Tibial nerve (tissue), 4 donors: ENCODE measurements at regions not wholly inside any gene's neighbourhood (a gene's known extent, or its start where the extent isn't known, plus 50 kb on each side); places are given as distances from the start of the nearest gene placed in this dataset.

Source experiments
- DNase-seq, 2 donors: peaks; one replicate each; pipeline ENCODE4 v3.0.0-alpha.2; 2019; ENCODE audit warnings: low spot score in 2 of 2
- H3K27ac ChIP-seq, 4 donors: fragments of 200-600 bp; sonication (generic) in 3 of 4; one replicate each; pipeline ENCODE4 v1.5.1; 2017 to 2019; ENCODE audit warnings: mild to moderate bottlenecking in 1 of 4
- H3K27me3 ChIP-seq, 2 donors: fragments of 200-600 bp; sonication (generic) in 1 of 2; one replicate each; pipeline versions ENCODE4 v1.5.1 to v1.6.0; 2017 to 2019
- H3K36me3 ChIP-seq, 3 donors: fragments of 200-600 bp; sonication (generic); one replicate each; pipeline ENCODE4 v1.5.1; 2018 to 2019
- H3K4me1 ChIP-seq, 4 donors: fragments of 200-600 bp; sonication (generic) in 3 of 4; one replicate each; pipeline ENCODE4 v1.5.1; 2017 to 2019
- H3K4me3 ChIP-seq, 4 donors: fragments of 200-600 bp; sonication (generic) in 3 of 4; one replicate each; pipeline ENCODE4 v1.5.1; 2017 to 2019; ENCODE audit warnings: mild to moderate bottlenecking in 1 of 4, moderate library complexity in 1 of 4
- H3K9me3 ChIP-seq, 4 donors: fragments of 200-600 bp; sonication (generic) in 3 of 4; one replicate each; pipeline ENCODE4 v1.5.1; 2017 to 2019
- CTCF ChIP-seq, 5 experiments: fragments of 200-600 bp in 3 of 5; fragments of 450-650 bp in 2 of 5; sonication (generic) in 3 of 5; IDR thresholded peaks; one replicate each; pipeline ENCODE4 v1.5.1; 2016 to 2019; ENCODE audit warnings: antibody characterized with exemption in 5 of 5, mild to moderate bottlenecking in 3 of 5, moderate library complexity in 2 of 5
- EP300 ChIP-seq, 2 donors: sonication (generic); formaldehyde crosslinking; IDR thresholded peaks; one replicate each; pipeline ENCODE4 v1.6.1; 2017; ENCODE audit warnings: antibody characterized with exemption in 2 of 2, mild to moderate bottlenecking in 1 of 2
- POLR2A ChIP-seq, 2 donors: fragments of 450-650 bp; IDR thresholded peaks; one replicate each; pipeline ENCODE4 v1.6.1; 2017; ENCODE audit warnings: antibody characterized with exemption in 2 of 2, mild to moderate bottlenecking in 2 of 2, moderate library complexity in 2 of 2
- WGBS, 2 donors: methylation state at CpG; one replicate each; pipeline ENCODE4 v1.1.5; 2018; 5-methylcytosine and 5-hydroxymethylcytosine counted together

- 84 to 87% methylated on average over 2 of the region's 2 CpGs for WGBS, 2 donors
- H3K27ac ChIP-seq, result no peak overlapping the region
- no peak overlapping the region for H3K4me3 ChIP-seq
- no peaks in the 10 kb centered on the region for H3K36me3 ChIP-seq
- H3K4me1 ChIP-seq, result no peaks in the 10 kb centered on the region
- no peak for DNase-seq
- H3K9me3 ChIP-seq, result no peaks in the 10 kb centered on the region
- TF ChIP-seq CTCF (IDR thresholded peaks at IDR 0.05) (no peak), POLR2A (IDR thresholded peaks at IDR 0.05) (no peak), EP300 (IDR thresholded peaks at IDR 0.05) (no peak)
- H3K27me3 ChIP-seq, result no peaks in the 10 kb centered on the region
Observed at GRCh38 chr2:142199073-142199472, 68.3 kb upstream of the LRP1B start.

- no peaks in the 10 kb centered on the region for H3K9me3 ChIP-seq
- TF ChIP-seq POLR2A (IDR thresholded peaks at IDR 0.05) (no peak), EP300 (IDR thresholded peaks at IDR 0.05) (no peak), CTCF (IDR thresholded peaks at IDR 0.05) (no peak)
- no peaks in the 10 kb centered on the region for H3K27me3 ChIP-seq
- no peaks in the 10 kb centered on the region for H3K36me3 ChIP-seq
- no peak overlapping the region for H3K4me3 ChIP-seq
- no peak for DNase-seq
- H3K27ac ChIP-seq, result no peak overlapping the region
- H3K4me1 ChIP-seq, result no peaks in the 10 kb centered on the region
- 22 to 39% methylated on average over 1 of the region's 1 CpG for WGBS, 2 donors
Observed at GRCh38 chr2:142190805-142191204, 60.0 kb upstream of the LRP1B start.

GRCh38 chr2:142189501-142189900 is 58.7 kb upstream of the LRP1B start:
- WGBS, 2 donors, result 84 to 91% methylated on average over 1 of the region's 1 CpG
- Histone ChIP-seq H3K27me3 (no peaks in the 10 kb centered on the region), H3K27ac (no peak overlapping the region), H3K36me3 (no peaks in the 10 kb centered on the region), H3K9me3 (no peaks in the 10 kb centered on the region), H3K4me3 (no peak overlapping the region), H3K4me1 (no peaks in the 10 kb centered on the region)
- TF ChIP-seq CTCF (IDR thresholded peaks at IDR 0.05), result no peak
- no peak for DNase-seq

GRCh38 chr2:142188562-142188961 is 57.7 kb upstream of the LRP1B start:
- Histone ChIP-seq H3K4me3 (no peak overlapping the region), H3K27me3 (no peaks in the 10 kb centered on the region), H3K27ac (no peak overlapping the region), H3K36me3 (no peaks in the 10 kb centered on the region), H3K9me3 (no peaks in the 10 kb centered on the region), H3K4me1 (no peaks in the 10 kb centered on the region)
- no peak for TF ChIP-seq EP300 (IDR thresholded peaks at IDR 0.05)
- TF ChIP-seq POLR2A (IDR thresholded peaks at IDR 0.05), result no peak
- TF ChIP-seq CTCF (IDR thresholded peaks at IDR 0.05), result no peak
- no peak for DNase-seq
- 97 to 100% methylated on average over 1 of the region's 1 CpG for WGBS, 2 donors

GRCh38 chr2:142180820-142181533 is 50.2 kb upstream of the LRP1B start:
- Histone ChIP-seq H3K36me3 (no peaks in the 10 kb centered on the region), H3K4me1 (no peaks in the 10 kb centered on the region), H3K27me3 (no peaks in the 10 kb centered on the region), H3K27ac (no peak overlapping the region), H3K9me3 (no peaks in the 10 kb centered on the region), H3K4me3 (no peak overlapping the region)
- DNase-seq, result no peak
- TF ChIP-seq EP300 (IDR thresholded peaks at IDR 0.05) (no peak), POLR2A (IDR thresholded peaks at IDR 0.05) (no peak), CTCF (IDR thresholded peaks at IDR 0.05) (no peak)
- WGBS, 2 donors, result 53 to 60% methylated on average over 22 of the region's 22 CpGs
